H1 (cell line): ENCODE measurements at regions not wholly inside any gene's neighbourhood (a gene's known extent, or its start where the extent isn't known, plus 50 kb on each side); places are given as distances from the start of the nearest gene placed in this dataset.

Experiments used
- TEAD4 ChIP-seq: IDR thresholded peaks from 2 replicates; pipeline ENCODE4 v1.6.1; 2012; ENCODE audit warnings: low read depth, low read length, inconsistent platforms, mixed read lengths
- TF ChIP-seq, protein P1 (sequence below): fragments of 300-600 bp; sonication (generic); IDR thresholded peaks from 2 replicates; pipeline ENCODE4 v1.7.1; 2012; ENCODE audit warnings: low read length, moderate library complexity, mild to moderate bottlenecking, inconsistent platforms; ENCODE audit not compliant: insufficient replicate concordance

DNA sequence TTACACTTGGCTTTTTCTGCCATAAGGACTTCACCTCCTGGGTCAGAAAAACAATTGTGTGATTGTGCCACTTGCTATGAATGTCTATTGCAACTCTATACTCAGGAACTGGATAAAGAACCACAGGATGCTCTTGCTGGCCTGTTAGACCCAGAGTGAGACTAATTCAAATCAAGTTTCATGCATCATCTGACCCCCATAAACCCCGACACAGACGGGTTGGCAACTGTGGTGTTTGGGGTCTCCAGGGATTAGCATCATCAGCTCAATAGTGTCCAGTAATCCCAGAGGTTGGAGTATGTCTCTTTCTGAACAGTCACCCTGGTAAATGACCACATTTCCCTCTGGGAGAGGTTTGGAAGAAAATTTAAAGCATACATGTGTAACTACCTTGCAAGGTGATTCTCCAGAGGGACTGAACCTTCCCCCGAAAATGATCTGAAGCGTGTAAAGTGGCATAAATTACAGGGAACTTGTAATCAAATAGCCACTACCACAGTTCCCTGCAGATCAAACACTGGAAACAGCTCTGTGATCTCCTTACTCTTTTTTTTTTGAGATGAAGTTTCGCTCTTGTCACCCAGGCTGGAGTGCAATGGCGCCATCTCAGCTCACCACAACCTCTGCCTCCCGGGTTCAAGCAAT is 1097.6 kb downstream of the TBC1D22A start (continued):
- TF ChIP-seq, protein P1, sequence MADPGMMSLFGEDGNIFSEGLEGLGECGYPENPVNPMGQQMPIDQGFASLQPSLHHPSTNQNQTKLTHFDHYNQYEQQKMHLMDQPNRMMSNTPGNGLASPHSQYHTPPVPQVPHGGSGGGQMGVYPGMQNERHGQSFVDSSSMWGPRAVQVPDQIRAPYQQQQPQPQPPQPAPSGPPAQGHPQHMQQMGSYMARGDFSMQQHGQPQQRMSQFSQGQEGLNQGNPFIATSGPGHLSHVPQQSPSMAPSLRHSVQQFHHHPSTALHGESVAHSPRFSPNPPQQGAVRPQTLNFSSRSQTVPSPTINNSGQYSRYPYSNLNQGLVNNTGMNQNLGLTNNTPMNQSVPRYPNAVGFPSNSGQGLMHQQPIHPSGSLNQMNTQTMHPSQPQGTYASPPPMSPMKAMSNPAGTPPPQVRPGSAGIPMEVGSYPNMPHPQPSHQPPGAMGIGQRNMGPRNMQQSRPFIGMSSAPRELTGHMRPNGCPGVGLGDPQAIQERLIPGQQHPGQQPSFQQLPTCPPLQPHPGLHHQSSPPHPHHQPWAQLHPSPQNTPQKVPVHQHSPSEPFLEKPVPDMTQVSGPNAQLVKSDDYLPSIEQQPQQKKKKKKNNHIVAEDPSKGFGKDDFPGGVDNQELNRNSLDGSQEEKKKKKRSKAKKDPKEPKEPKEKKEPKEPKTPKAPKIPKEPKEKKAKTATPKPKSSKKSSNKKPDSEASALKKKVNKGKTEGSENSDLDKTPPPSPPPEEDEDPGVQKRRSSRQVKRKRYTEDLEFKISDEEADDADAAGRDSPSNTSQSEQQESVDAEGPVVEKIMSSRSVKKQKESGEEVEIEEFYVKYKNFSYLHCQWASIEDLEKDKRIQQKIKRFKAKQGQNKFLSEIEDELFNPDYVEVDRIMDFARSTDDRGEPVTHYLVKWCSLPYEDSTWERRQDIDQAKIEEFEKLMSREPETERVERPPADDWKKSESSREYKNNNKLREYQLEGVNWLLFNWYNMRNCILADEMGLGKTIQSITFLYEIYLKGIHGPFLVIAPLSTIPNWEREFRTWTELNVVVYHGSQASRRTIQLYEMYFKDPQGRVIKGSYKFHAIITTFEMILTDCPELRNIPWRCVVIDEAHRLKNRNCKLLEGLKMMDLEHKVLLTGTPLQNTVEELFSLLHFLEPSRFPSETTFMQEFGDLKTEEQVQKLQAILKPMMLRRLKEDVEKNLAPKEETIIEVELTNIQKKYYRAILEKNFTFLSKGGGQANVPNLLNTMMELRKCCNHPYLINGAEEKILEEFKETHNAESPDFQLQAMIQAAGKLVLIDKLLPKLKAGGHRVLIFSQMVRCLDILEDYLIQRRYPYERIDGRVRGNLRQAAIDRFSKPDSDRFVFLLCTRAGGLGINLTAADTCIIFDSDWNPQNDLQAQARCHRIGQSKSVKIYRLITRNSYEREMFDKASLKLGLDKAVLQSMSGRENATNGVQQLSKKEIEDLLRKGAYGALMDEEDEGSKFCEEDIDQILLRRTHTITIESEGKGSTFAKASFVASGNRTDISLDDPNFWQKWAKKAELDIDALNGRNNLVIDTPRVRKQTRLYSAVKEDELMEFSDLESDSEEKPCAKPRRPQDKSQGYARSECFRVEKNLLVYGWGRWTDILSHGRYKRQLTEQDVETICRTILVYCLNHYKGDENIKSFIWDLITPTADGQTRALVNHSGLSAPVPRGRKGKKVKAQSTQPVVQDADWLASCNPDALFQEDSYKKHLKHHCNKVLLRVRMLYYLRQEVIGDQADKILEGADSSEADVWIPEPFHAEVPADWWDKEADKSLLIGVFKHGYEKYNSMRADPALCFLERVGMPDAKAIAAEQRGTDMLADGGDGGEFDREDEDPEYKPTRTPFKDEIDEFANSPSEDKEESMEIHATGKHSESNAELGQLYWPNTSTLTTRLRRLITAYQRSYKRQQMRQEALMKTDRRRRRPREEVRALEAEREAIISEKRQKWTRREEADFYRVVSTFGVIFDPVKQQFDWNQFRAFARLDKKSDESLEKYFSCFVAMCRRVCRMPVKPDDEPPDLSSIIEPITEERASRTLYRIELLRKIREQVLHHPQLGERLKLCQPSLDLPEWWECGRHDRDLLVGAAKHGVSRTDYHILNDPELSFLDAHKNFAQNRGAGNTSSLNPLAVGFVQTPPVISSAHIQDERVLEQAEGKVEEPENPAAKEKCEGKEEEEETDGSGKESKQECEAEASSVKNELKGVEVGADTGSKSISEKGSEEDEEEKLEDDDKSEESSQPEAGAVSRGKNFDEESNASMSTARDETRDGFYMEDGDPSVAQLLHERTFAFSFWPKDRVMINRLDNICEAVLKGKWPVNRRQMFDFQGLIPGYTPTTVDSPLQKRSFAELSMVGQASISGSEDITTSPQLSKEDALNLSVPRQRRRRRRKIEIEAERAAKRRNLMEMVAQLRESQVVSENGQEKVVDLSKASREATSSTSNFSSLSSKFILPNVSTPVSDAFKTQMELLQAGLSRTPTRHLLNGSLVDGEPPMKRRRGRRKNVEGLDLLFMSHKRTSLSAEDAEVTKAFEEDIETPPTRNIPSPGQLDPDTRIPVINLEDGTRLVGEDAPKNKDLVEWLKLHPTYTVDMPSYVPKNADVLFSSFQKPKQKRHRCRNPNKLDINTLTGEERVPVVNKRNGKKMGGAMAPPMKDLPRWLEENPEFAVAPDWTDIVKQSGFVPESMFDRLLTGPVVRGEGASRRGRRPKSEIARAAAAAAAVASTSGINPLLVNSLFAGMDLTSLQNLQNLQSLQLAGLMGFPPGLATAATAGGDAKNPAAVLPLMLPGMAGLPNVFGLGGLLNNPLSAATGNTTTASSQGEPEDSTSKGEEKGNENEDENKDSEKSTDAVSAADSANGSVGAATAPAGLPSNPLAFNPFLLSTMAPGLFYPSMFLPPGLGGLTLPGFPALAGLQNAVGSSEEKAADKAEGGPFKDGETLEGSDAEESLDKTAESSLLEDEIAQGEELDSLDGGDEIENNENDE, result no peak
- TF ChIP-seq TEAD4, result no peak
